ENCODE measurements at regions not wholly inside any gene's neighbourhood (a gene's known extent, or its start where the extent isn't known, plus 50 kb on each side); places are given as distances from the start of the nearest gene placed in this dataset.

DNA sequence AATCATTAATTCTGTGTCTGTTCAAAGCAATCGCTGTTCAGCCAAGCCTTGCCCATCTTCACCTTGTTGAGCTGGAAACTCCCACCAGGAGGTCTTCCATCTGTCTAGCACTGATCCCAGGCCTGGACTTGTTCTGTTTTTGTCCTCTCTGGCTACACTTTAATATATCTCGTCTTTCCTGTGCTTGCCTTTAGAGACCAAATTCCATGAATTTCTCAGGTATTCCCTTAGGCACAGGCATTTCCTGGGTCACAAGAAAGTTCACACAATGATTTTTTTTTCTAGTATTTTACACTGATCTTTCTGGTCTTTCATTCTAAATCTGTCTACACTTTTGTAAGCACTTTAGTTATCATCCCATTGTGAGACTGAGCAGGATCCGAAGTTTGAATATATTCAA is 116.4 kb upstream of the CCND2 start:
- TF ChIP-seq, protein P1, sequence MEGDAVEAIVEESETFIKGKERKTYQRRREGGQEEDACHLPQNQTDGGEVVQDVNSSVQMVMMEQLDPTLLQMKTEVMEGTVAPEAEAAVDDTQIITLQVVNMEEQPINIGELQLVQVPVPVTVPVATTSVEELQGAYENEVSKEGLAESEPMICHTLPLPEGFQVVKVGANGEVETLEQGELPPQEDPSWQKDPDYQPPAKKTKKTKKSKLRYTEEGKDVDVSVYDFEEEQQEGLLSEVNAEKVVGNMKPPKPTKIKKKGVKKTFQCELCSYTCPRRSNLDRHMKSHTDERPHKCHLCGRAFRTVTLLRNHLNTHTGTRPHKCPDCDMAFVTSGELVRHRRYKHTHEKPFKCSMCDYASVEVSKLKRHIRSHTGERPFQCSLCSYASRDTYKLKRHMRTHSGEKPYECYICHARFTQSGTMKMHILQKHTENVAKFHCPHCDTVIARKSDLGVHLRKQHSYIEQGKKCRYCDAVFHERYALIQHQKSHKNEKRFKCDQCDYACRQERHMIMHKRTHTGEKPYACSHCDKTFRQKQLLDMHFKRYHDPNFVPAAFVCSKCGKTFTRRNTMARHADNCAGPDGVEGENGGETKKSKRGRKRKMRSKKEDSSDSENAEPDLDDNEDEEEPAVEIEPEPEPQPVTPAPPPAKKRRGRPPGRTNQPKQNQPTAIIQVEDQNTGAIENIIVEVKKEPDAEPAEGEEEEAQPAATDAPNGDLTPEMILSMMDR (IDR thresholded peaks at IDR 0.05; ENCODE audit: low read length) = no peak
- TF ChIP-seq EZH2 (IDR thresholded peaks at IDR 0.05; ENCODE audit: borderline replicate concordance, low read length) = no peak

Data from OCI-LY1 (cell line).